ENCODE measurements at regions not wholly inside any gene's neighbourhood (a gene's known extent, or its start where the extent isn't known, plus 50 kb on each side); places are given as distances from the start of the nearest gene placed in this dataset.
"Not testable (repeated sequence)": the region's sequence is repeated elsewhere in the genome, so short reads cannot be mapped to it uniquely, and the experiment has no call there.

GRCh38 chr12:54799966-54800365 is 54.4 kb upstream of the MUCL1 start:
- not testable (repeated sequence) for H3K27ac ChIP-seq (ENCODE audit: low read length); DNase-seq; H3K27me3 ChIP-seq (ENCODE audit: control insufficient read depth, insufficient read depth, low read length); H3K4me1 ChIP-seq (ENCODE audit: control insufficient read depth, insufficient read depth, low read length); H3K36me3 ChIP-seq (ENCODE audit: control insufficient read depth, insufficient read depth, low read length); H3K4me3 ChIP-seq (ENCODE audit: low read length); H3K9me3 ChIP-seq (ENCODE audit: control insufficient read depth, low read depth, low read length)
- WGBS (ENCODE audit: insufficient coverage, low lambda C conversion rate) = no CpG with 5 or more reads among the region's 3 CpGs

GRCh38 chr12:54798651-54799050 is 55.7 kb upstream of the MUCL1 start:
- no CpG with 5 or more reads among the region's 1 CpG for WGBS (ENCODE audit: insufficient coverage, low lambda C conversion rate)
- Histone ChIP-seq H3K4me3 (ENCODE audit: low read length) (no peak overlapping the region), H3K36me3 (ENCODE audit: control insufficient read depth, insufficient read depth, low read length) (no peaks in the 10 kb centered on the region), H3K4me1 (ENCODE audit: control insufficient read depth, insufficient read depth, low read length) (no peaks in the 10 kb centered on the region), H3K27ac (ENCODE audit: low read length) (no peak overlapping the region), H3K27me3 (ENCODE audit: control insufficient read depth, insufficient read depth, low read length) (no peaks in the 10 kb centered on the region), H3K9me3 (ENCODE audit: control insufficient read depth, low read depth, low read length) (no peaks in the 10 kb centered on the region)
- DNase-seq = no peak

- Histone ChIP-seq H3K27me3 (ENCODE audit: control insufficient read depth, insufficient read depth, low read length) (no peaks in the 10 kb centered on the region), H3K27ac (ENCODE audit: low read length) (no peak overlapping the region), H3K9me3 (ENCODE audit: control insufficient read depth, low read depth, low read length) (no peaks in the 10 kb centered on the region), H3K4me1 (ENCODE audit: control insufficient read depth, insufficient read depth, low read length) (no peaks in the 10 kb centered on the region), H3K36me3 (ENCODE audit: control insufficient read depth, insufficient read depth, low read length) (no peaks in the 10 kb centered on the region), H3K4me3 (ENCODE audit: low read length) (no peak overlapping the region)
- 80% methylated on average over 1 of the region's 2 CpGs for WGBS (ENCODE audit: insufficient coverage, low lambda C conversion rate)
- DNase-seq = no peak
These were observed 57.3 kb upstream of the MUCL1 start for GRCh38 chr12:54796991-54797390.

GRCh38 chr12:54795644-54796043 is 58.7 kb upstream of the MUCL1 start:
- no peaks in the 10 kb centered on the region for H3K4me1 ChIP-seq (ENCODE audit: control insufficient read depth, insufficient read depth, low read length)
- WGBS (ENCODE audit: insufficient coverage, low lambda C conversion rate) = 60% methylated on average over 1 of the region's 6 CpGs
- no peaks in the 10 kb centered on the region for H3K9me3 ChIP-seq (ENCODE audit: control insufficient read depth, low read depth, low read length)
- no peaks in the 10 kb centered on the region for H3K27me3 ChIP-seq (ENCODE audit: control insufficient read depth, insufficient read depth, low read length)
- no peak for DNase-seq
- H3K27ac ChIP-seq (ENCODE audit: low read length) = no peak overlapping the region
- H3K4me3 ChIP-seq (ENCODE audit: low read length) = no peak overlapping the region
- no peaks in the 10 kb centered on the region for H3K36me3 ChIP-seq (ENCODE audit: control insufficient read depth, insufficient read depth, low read length)

- H3K36me3 ChIP-seq (ENCODE audit: control insufficient read depth, insufficient read depth, low read length) = no peaks in the 10 kb centered on the region
- H3K4me3 ChIP-seq (ENCODE audit: low read length) = no peak overlapping the region
- no peaks in the 10 kb centered on the region for H3K4me1 ChIP-seq (ENCODE audit: control insufficient read depth, insufficient read depth, low read length)
- WGBS (ENCODE audit: insufficient coverage, low lambda C conversion rate) = no CpG with 5 or more reads among the region's 5 CpGs
- H3K27me3 ChIP-seq (ENCODE audit: control insufficient read depth, insufficient read depth, low read length) = no peaks in the 10 kb centered on the region
- no peak overlapping the region for H3K27ac ChIP-seq (ENCODE audit: low read length)
- H3K9me3 ChIP-seq (ENCODE audit: control insufficient read depth, low read depth, low read length) = peaks cover 3% of the 10 kb centered on the region
- no peak for DNase-seq
These were observed 68.2 kb upstream of the MUCL1 start for GRCh38 chr12:54786081-54786480.

GRCh38 chr12:54784115-54784514 is 70.2 kb upstream of the MUCL1 start:
- Histone ChIP-seq H3K9me3 (ENCODE audit: control insufficient read depth, low read depth, low read length) (peaks cover 3% of the 10 kb centered on the region), H3K4me1 (ENCODE audit: control insufficient read depth, insufficient read depth, low read length) (no peaks in the 10 kb centered on the region), H3K4me3 (ENCODE audit: low read length) (no peak overlapping the region)

GRCh38 chr12:54777031-54777430 is 77.3 kb upstream of the MUCL1 start:
- not testable (repeated sequence) for H3K36me3 ChIP-seq (ENCODE audit: control insufficient read depth, insufficient read depth, low read length); H3K4me3 ChIP-seq (ENCODE audit: low read length); H3K9me3 ChIP-seq (ENCODE audit: control insufficient read depth, low read depth, low read length); H3K4me1 ChIP-seq (ENCODE audit: control insufficient read depth, insufficient read depth, low read length); DNase-seq; H3K27me3 ChIP-seq (ENCODE audit: control insufficient read depth, insufficient read depth, low read length); H3K27ac ChIP-seq (ENCODE audit: low read length)
- no CpG with 5 or more reads among the region's 1 CpG for WGBS (ENCODE audit: insufficient coverage, low lambda C conversion rate)

More at GRCh38 chr12:54784115-54784514, 70.2 kb upstream of the MUCL1 start:
- Histone ChIP-seq H3K27me3 (ENCODE audit: control insufficient read depth, insufficient read depth, low read length) (no peaks in the 10 kb centered on the region), H3K27ac (ENCODE audit: low read length) (no peak overlapping the region), H3K36me3 (ENCODE audit: control insufficient read depth, insufficient read depth, low read length) (no peaks in the 10 kb centered on the region)
- no peak for DNase-seq

GRCh38 chr12:54773593-54773992 is 80.7 kb upstream of the MUCL1 start:
- no peak for DNase-seq
- WGBS (ENCODE audit: insufficient coverage, low lambda C conversion rate) = no CpG with 5 or more reads among the region's 1 CpG
- peaks cover 2% of the 10 kb centered on the region for H3K27me3 ChIP-seq (ENCODE audit: control insufficient read depth, insufficient read depth, low read length)
- no peaks in the 10 kb centered on the region for H3K4me1 ChIP-seq (ENCODE audit: control insufficient read depth, insufficient read depth, low read length)
- no peak overlapping the region for H3K27ac ChIP-seq (ENCODE audit: low read length)
- H3K4me3 ChIP-seq (ENCODE audit: low read length) = no peak overlapping the region
- H3K36me3 ChIP-seq (ENCODE audit: control insufficient read depth, insufficient read depth, low read length) = no peaks in the 10 kb centered on the region
- H3K9me3 ChIP-seq (ENCODE audit: control insufficient read depth, low read depth, low read length) = no peaks in the 10 kb centered on the region

GRCh38 chr12:54765652-54766051 is 88.7 kb upstream of the MUCL1 start:
- DNase-seq = peak in 1 of 2 donors; percentile 50
- no peaks in the 10 kb centered on the region for H3K27me3 ChIP-seq (ENCODE audit: control insufficient read depth, insufficient read depth, low read length)
- no peak overlapping the region for H3K27ac ChIP-seq (ENCODE audit: low read length)
- H3K36me3 ChIP-seq (ENCODE audit: control insufficient read depth, insufficient read depth, low read length) = no peaks in the 10 kb centered on the region
- 0% methylated on average over 1 of the region's 1 CpG for WGBS (ENCODE audit: insufficient coverage, low lambda C conversion rate)
- no peak overlapping the region for H3K4me3 ChIP-seq (ENCODE audit: low read length)
- no peaks in the 10 kb centered on the region for H3K9me3 ChIP-seq (ENCODE audit: control insufficient read depth, low read depth, low read length)
- H3K4me1 ChIP-seq (ENCODE audit: control insufficient read depth, insufficient read depth, low read length) = no peaks in the 10 kb centered on the region

GRCh38 chr12:54762390-54762789 is 91.9 kb upstream of the MUCL1 start:
- no peak for DNase-seq
- H3K4me3 ChIP-seq (ENCODE audit: low read length) = no peak overlapping the region
- WGBS (ENCODE audit: insufficient coverage, low lambda C conversion rate) = 40% methylated on average over 1 of the region's 1 CpG
- no peaks in the 10 kb centered on the region for H3K4me1 ChIP-seq (ENCODE audit: control insufficient read depth, insufficient read depth, low read length)
- no peaks in the 10 kb centered on the region for H3K27me3 ChIP-seq (ENCODE audit: control insufficient read depth, insufficient read depth, low read length)
- no peaks in the 10 kb centered on the region for H3K9me3 ChIP-seq (ENCODE audit: control insufficient read depth, low read depth, low read length)
- H3K27ac ChIP-seq (ENCODE audit: low read length) = no peak overlapping the region
- no peaks in the 10 kb centered on the region for H3K36me3 ChIP-seq (ENCODE audit: control insufficient read depth, insufficient read depth, low read length)

GRCh38 chr12:54759751-54760150 is 94.6 kb upstream of the MUCL1 start:
- H3K4me3 ChIP-seq (ENCODE audit: low read length) = no peak overlapping the region
- no peaks in the 10 kb centered on the region for H3K4me1 ChIP-seq (ENCODE audit: control insufficient read depth, insufficient read depth, low read length)
- H3K9me3 ChIP-seq (ENCODE audit: control insufficient read depth, low read depth, low read length) = no peaks in the 10 kb centered on the region
- H3K27ac ChIP-seq (ENCODE audit: low read length) = no peak overlapping the region
- H3K36me3 ChIP-seq (ENCODE audit: control insufficient read depth, insufficient read depth, low read length) = no peaks in the 10 kb centered on the region
- DNase-seq = no peak
- no CpG with 5 or more reads among the region's 1 CpG for WGBS (ENCODE audit: insufficient coverage, low lambda C conversion rate)
- H3K27me3 ChIP-seq (ENCODE audit: control insufficient read depth, insufficient read depth, low read length) = no peaks in the 10 kb centered on the region
